RPMI7951 (cell line): ENCODE measurements at regions not wholly inside any gene's neighbourhood (a gene's known extent, or its start where the extent isn't known, plus 50 kb on each side); places are given as distances from the start of the nearest gene placed in this dataset.
"Not testable (repeated sequence)": the region's sequence is repeated elsewhere in the genome, so short reads cannot be mapped to it uniquely, and the experiment has no call there.

Experiments
- DNase-seq: peaks from one replicate; pipeline ENCODE4 v3.0.0-alpha.2; 2012; ENCODE audit warnings: low read depth

DNA sequence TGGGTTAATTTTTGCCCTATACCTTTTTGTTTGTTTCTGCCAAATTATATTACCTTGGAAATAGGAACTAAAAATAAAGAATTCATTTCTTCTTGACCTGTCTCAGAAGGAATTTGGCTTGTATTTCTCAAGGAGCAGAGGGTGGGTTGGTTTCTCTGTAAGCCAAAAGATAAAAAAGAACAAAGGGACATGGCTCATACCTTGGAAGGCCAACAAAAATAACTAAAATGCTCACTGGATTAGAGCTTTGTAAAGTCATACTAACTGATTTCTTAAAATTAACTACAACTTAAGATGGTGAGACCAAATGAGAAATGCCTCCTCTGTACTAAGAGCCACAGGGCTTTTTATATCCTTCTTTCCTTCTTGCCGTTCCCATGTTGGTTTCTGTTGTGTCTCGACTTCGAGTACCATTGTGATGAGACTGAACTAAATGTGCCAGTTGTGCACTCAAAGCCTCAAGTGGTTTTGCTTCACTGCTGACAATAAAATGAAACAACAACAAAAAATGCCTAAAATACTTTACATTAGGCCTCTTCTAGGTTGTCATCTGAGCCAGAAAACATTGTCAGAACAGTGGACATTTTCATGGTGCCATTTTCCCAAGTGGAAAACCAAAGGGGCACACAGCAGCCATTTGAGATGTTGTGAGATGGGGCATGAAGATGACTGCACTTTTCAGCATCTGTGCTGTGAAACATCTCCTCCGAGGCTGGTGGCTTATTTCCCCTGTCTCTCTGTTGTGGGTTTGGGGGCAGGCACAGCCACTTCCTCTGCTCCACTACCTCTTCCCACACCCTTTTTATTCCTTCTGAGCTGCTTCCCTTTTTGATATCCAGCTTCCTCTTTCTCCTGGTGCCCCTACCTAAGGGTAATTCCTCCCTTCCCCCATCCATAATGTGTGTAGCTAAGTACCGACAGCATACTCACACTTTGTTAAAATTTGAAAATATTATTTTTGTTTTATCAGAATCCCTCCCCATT, 51.8 kb upstream of the AGR3 start:
- no peak for DNase-seq

DNA sequence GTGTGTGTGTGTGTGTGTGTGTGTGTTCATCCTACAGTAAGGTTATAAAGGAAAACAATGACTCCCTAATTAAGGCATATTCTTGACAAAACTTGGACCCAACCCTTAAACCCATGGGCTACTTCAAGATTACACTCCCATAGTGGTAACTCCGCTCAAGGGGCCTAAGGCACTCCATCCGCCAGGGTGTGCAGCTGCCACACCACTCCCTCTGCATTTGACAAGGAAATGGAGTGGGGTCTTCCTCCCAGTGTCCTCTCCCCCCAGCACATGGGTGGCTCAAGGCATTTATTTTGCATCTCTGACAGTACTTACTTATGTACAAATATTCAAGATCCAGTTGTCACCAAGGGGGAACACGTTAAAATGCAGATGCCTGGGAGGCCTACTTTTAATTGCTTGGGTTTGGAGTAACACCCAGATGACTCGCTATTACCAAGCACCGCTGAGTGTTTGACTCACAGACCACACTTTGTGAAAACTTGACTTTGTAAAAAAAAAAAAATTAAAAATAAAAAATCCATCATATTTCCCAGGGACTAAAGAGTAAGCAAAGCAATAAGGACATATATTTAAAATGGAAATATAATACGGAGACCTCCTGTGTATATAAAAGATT, 53.0 kb upstream of the AGR3 start:
- peak; percentile 37 for DNase-seq

DNA sequence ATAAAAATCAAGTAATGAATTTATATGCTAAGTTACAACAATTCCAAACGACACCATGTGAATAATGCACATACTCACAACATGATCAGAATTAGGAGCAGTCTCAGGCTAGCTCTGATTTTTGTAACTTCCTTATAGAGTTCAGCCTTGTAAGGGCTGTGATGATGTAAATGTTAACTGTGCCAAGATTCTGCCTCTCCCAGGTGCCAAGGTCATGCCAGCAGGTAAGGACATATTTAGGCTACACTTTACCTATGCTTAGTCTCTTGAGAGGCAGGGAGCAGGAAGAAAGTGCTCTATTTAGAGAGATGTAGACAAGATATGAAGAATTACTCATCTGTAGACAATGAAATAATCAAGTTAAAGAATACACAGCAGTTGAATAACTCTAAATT, 53.6 kb upstream of the AGR3 start:
- DNase-seq: no peak

- no peak for DNase-seq
These were observed 55.0 kb upstream of the AGR3 start for GRCh38 chr7:16936626-16937422.

GRCh38 chr7:16939161-16939560, 57.4 kb upstream of the AGR3 start:
- no peak for DNase-seq

GRCh38 chr7:16940776-16941175, 59.0 kb upstream of the AGR3 start:
- DNase-seq: no peak

DNA sequence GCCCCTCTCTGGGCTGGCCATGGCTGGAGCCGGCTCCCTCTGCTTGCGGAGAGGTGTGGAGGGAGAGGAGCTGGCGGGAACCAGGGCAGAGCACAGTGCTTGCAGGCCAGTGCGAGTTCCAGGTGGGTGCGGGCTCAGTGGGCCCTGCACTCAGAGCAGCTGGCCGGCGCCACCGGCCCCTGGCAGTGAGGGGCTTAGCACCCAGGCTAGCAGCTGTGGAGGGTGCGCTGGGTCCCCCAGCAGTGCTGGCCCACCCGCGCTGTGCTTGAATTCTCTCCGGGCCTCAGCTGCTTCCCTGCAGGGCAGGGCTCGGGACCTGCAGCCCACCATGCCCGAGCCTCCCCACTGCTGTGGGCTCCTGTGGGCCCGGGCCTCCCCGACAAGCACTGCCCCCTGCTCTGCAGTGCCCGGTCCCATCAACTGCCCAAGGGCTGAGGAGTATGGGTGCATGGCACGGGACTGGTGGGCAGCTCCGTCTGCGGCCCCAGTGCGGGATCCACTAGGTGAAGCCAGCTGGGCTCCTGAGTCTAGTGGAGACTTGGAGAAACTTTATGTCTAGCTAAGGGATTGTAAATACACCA, 61.2 kb upstream of the AGR3 start:
- DNase-seq: no peak

GRCh38 chr7:16944936-16945335, 63.2 kb upstream of the AGR3 start:
- DNase-seq: peak; percentile 27

GRCh38 chr7:16945372-16945771, 63.6 kb upstream of the AGR3 start:
- DNase-seq: peak; percentile 28

DNA sequence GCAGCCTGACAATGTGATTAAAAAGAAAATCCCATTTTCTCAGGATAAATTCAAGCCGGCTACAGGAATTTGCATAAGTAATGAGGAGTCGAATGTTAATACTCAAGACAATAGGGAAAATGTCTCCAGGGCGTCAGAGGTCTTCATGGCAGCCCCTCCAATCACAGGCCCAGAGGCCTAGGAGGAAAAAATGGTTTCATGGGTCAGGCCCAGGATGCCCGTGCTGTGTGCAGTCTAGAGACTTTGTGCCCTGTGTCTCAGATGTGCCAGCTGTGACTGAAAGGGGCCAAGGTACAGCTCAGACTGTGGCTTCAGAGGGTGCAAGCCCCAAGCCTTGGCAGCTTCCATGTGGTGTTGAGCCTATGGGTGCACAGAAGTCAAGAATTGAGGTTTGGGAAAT, 66.3 kb upstream of the AGR3 start:
- not testable (repeated sequence) for DNase-seq

GRCh38 chr7:16951483-16952080, 69.8 kb upstream of the AGR3 start:
- peak; percentile 37 for DNase-seq

GRCh38 chr7:16954321-16954720, 72.5 kb upstream of the AGR3 start:
- no peak for DNase-seq

GRCh38 chr7:16958724-16959123, 76.9 kb upstream of the AGR3 start:
- DNase-seq: no peak

GRCh38 chr7:16960337-16960965, 78.7 kb upstream of the AGR3 start:
- no peak for DNase-seq

GRCh38 chr7:16961641-16962040, 79.9 kb upstream of the AGR3 start:
- DNase-seq: no peak

DNA sequence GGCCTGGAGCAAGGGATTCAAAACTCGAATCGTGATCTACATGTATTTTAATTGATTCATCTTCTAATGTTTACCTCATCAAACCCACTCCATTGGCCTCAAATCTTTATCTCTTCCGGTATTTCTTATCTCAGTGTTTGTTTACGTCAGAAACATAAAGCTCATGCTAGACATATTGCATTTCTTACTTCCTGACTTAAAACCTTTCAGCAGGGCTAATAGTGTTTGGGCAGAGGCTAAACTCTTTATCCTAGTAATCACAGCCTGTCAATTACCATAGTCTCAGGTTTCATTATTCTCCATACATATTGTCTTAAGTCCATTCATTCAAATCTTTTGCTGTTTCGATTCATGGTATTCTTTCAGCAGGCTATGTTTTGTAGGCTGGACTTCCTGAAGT, 81.3 kb upstream of the AGR3 start:
- no peak for DNase-seq

DNA sequence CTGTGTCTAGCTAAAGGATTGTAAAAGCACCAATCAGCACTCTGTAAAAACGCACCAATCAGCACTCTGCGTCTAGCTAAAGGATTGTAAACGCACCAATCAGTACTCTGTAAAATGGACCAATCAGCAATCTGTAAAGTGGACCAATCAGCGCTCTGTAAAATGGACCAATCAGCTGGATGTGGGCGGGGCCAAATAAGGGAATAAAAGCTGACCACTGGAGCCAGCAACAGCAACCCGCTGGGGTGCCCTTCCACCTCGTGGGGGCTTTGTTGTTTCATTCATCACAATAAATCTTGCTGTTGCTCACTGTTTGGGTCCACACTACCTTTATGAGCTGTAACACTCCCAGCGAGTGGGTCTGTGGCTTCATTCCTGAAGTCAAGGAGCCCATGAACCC, 83.9 kb upstream of the AGR3 start:
- not testable (repeated sequence) for DNase-seq

- DNase-seq: peak; percentile 35
These were observed 85.6 kb upstream of the AGR3 start for GRCh38 chr7:16967300-16967811.

- DNase-seq: no peak
These were observed 89.1 kb upstream of the AGR3 start for GRCh38 chr7:16970732-16971482.

- no peak for DNase-seq
These were observed 93.9 kb upstream of the AGR3 start for GRCh38 chr7:16975712-16976111.
